ENCODE measurements at regions not wholly inside any gene's neighbourhood (a gene's known extent, or its start where the extent isn't known, plus 50 kb on each side); places are given as distances from the start of the nearest gene placed in this dataset.

DNA sequence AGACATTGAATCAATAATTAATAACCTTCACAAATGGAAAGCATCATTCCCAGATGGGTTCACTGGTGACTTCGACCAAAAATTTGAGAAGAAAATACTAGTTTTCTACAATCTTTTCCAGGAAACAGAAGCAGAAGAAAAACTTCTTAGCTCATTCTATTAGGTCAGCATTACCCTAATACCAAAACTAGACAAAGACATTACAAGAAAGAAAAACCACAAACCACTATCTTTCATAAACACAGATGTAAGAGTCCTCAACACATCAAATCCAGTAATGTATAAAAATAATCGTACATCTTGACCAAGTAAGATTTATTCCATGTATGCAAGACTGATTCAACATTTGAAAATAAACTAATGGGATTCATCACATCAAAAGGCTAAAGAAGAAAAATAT lies 64.0 kb upstream of the CDK1 start:
- TF ChIP-seq, protein P1, sequence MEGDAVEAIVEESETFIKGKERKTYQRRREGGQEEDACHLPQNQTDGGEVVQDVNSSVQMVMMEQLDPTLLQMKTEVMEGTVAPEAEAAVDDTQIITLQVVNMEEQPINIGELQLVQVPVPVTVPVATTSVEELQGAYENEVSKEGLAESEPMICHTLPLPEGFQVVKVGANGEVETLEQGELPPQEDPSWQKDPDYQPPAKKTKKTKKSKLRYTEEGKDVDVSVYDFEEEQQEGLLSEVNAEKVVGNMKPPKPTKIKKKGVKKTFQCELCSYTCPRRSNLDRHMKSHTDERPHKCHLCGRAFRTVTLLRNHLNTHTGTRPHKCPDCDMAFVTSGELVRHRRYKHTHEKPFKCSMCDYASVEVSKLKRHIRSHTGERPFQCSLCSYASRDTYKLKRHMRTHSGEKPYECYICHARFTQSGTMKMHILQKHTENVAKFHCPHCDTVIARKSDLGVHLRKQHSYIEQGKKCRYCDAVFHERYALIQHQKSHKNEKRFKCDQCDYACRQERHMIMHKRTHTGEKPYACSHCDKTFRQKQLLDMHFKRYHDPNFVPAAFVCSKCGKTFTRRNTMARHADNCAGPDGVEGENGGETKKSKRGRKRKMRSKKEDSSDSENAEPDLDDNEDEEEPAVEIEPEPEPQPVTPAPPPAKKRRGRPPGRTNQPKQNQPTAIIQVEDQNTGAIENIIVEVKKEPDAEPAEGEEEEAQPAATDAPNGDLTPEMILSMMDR (IDR thresholded peaks at IDR 0.05; ENCODE audit: insufficient read depth, low read length, poor library complexity, severe bottlenecking) = no peak

DNA sequence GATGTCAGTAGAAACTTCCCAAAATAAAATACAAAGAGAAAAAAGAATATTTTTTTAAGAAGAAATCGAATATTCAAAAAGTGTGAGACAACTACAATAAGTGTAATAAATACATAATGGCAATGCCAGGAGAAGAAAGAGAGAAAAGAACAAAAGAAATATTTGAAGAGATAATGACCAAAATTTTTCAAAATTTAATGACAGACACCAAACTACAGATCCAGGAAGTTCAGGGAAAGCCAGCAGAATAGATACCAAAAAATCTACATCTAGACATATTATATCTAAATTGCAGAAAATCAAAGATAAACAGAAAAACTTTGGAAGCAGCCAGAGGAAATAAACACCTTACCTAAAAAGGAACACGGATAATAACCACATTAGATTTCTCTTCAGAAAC lies 66.8 kb upstream of the CDK1 start:
- Histone ChIP-seq H3K4me3 (ENCODE audit: low read depth, low read length) (no peak overlapping the region), H3K27me3 (ENCODE audit: control insufficient read depth, insufficient read depth, low read length) (no peaks in the 10 kb centered on the region), H3K36me3 (ENCODE audit: control insufficient read depth, insufficient read depth, low read length) (no peaks in the 10 kb centered on the region)
- TF ChIP-seq, protein P1 (IDR thresholded peaks at IDR 0.05; ENCODE audit: insufficient read depth, low read length, poor library complexity, severe bottlenecking) = no peak
- no peak for DNase-seq (ENCODE audit: low read depth)

More for the DNA sequence above, 64.0 kb upstream of the CDK1 start:
- Histone ChIP-seq H3K4me3 (ENCODE audit: low read depth, low read length) (no peak overlapping the region), H3K36me3 (ENCODE audit: control insufficient read depth, insufficient read depth, low read length) (no peaks in the 10 kb centered on the region), H3K27me3 (ENCODE audit: control insufficient read depth, insufficient read depth, low read length) (no peaks in the 10 kb centered on the region)
- no peak for DNase-seq (ENCODE audit: low read depth)

DNA sequence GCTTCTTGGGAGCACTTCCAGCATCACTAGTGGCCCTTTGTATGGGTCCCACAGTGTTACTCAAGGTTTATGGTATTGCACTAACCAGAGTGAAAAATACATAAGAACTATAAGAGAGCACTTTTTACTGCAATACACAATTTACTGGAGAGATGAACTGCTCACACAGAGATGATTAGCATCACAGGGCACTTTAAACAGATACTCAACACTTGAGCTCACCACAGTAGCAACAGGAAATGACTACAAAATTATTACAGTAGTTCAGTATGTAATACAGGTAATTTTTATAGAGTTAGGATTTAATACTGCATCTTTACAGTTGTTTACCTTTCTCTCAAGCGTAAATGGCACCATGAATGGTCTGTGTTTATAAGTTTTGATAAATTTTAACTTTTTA lies 68.2 kb upstream of the CDK1 start:
- no peak for DNase-seq (ENCODE audit: low read depth)
- TF ChIP-seq, protein P1 (IDR thresholded peaks at IDR 0.05; ENCODE audit: insufficient read depth, low read length, poor library complexity, severe bottlenecking) = no peak

DNA sequence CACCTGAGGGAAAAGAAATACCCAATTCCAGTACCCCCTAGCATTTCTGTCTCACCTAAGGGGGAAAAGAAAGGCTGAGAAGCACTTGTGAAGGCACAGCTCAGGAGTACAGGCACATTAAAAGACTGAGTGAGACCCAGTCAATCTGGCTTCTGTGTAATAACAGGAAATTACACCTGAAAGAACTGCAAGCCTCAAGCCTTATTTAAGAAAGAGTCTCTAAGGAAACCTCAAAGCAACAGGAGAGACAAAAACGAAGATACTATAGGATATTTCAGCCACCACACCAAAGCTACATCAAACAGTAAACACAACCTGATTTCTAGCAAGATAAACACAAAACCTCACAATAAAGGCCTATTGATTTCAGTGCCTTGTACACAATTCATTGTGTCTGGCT lies 69.6 kb upstream of the CDK1 start:
- Histone ChIP-seq H3K27me3 (ENCODE audit: control insufficient read depth, insufficient read depth, low read length) (no peaks in the 10 kb centered on the region), H3K4me3 (ENCODE audit: low read depth, low read length) (no peak overlapping the region), H3K36me3 (ENCODE audit: control insufficient read depth, insufficient read depth, low read length) (no peaks in the 10 kb centered on the region)
- DNase-seq (ENCODE audit: low read depth) = no peak
- TF ChIP-seq, protein P1 (IDR thresholded peaks at IDR 0.05; ENCODE audit: insufficient read depth, low read length, poor library complexity, severe bottlenecking) = no peak

More for the DNA sequence above, 68.2 kb upstream of the CDK1 start:
- no peaks in the 10 kb centered on the region for H3K36me3 ChIP-seq (ENCODE audit: control insufficient read depth, insufficient read depth, low read length)
- H3K27me3 ChIP-seq (ENCODE audit: control insufficient read depth, insufficient read depth, low read length) = no peaks in the 10 kb centered on the region
- no peak overlapping the region for H3K4me3 ChIP-seq (ENCODE audit: low read depth, low read length)

DNA sequence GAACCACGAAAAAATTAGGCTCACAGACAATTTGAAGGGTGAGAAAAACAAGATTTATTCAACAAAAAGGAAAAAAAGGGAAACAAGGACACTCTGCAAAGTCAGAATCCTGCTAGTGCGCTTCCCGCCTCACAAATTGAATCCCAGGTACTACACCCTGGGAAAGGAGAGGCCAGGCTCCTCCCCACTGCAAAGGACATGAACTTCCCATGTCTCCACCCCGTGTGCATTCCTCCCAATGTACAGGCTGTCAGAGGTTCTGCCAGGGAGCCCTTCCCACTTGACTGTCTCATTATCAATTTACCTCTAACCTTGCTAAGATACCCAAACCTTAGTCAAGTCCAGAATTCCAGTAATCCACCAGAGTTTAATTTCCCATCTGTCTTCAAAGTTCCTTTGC lies 70.4 kb upstream of the CDK1 start:
- Histone ChIP-seq H3K27me3 (ENCODE audit: control insufficient read depth, insufficient read depth, low read length) (no peaks in the 10 kb centered on the region), H3K4me3 (ENCODE audit: low read depth, low read length) (no peak overlapping the region), H3K36me3 (ENCODE audit: control insufficient read depth, insufficient read depth, low read length) (no peaks in the 10 kb centered on the region)
- no peak for DNase-seq (ENCODE audit: low read depth)
- TF ChIP-seq, protein P1 (IDR thresholded peaks at IDR 0.05; ENCODE audit: insufficient read depth, low read length, poor library complexity, severe bottlenecking) = no peak

DNA sequence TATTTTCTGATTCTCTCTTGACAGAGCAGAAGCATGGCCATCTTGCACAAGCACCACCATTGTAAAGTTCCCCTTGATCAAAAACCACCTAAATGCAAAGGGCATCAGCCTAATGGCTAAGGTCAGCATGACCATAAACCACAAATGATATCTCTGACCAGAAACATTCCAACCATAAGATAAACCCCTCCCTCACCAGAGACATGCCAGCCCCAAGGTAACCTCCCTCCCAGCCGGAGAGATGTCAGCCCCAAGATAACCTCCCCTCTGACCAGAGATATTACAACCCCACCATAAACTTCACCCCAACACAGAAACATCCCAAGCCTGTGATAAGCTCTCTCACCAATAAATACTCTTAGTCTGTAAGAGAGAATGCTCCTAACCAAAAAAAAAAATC lies 72.1 kb upstream of the CDK1 start:
- H3K27me3 ChIP-seq (ENCODE audit: control insufficient read depth, insufficient read depth, low read length) = no peaks in the 10 kb centered on the region
- H3K4me3 ChIP-seq (ENCODE audit: low read depth, low read length) = no peak overlapping the region
- TF ChIP-seq, protein P1 (IDR thresholded peaks at IDR 0.05; ENCODE audit: insufficient read depth, low read length, poor library complexity, severe bottlenecking) = no peak
- no peak for DNase-seq (ENCODE audit: low read depth)
- no peaks in the 10 kb centered on the region for H3K36me3 ChIP-seq (ENCODE audit: control insufficient read depth, insufficient read depth, low read length)

Measured in kidney epithelial cell (primary cell).